Right lobe of liver (tissue), 6 donors: ENCODE measurements at regions not wholly inside any gene's neighbourhood (a gene's known extent, or its start where the extent isn't known, plus 50 kb on each side); places are given as distances from the start of the nearest gene placed in this dataset.
A peak's percentile ranks its signal among the peaks of the same experiment; 100 is the strongest.

Source experiments
- ATAC-seq, 4 donors: fragments of 200-7000 bp; cut with Tn5 transposase; one replicate each; pipeline ENCODE4 v1.9.1; 2020; ENCODE audit warnings: mild to moderate bottlenecking in 4 of 4, moderate library complexity in 4 of 4
- DNase-seq, 3 donors: peaks; one replicate each; pipeline ENCODE4 v3.0.0-alpha.2; 2020
- H3K27ac ChIP-seq, 3 donors: fragments of 200-600 bp; one replicate each; pipeline ENCODE4 v1.8.0; 2022
- H3K27me3 ChIP-seq, 2 donors: fragments of 200-600 bp; one replicate each; pipeline ENCODE4 v1.8.0; 2022
- H3K36me3 ChIP-seq, 4 donors: fragments of 200-600 bp; sonication (generic) in 1 of 4; one replicate each; pipeline versions ENCODE4 v1.5.1 to v1.8.0; 2017 to 2022; ENCODE audit warnings: control low read depth in 1 of 4
- H3K4me1 ChIP-seq, 4 donors: fragments of 200-600 bp; sonication (generic) in 1 of 4; one replicate each; pipeline versions ENCODE4 v1.5.1 to v1.8.0; 2017 to 2022; ENCODE audit warnings: control low read depth in 1 of 4
- H3K4me3 ChIP-seq, 3 donors: fragments of 200-600 bp; one replicate each; pipeline ENCODE4 v1.8.0; 2022
- H3K9me3 ChIP-seq, 4 donors: fragments of 200-600 bp; sonication (generic) in 1 of 4; one replicate each; pipeline versions ENCODE4 v1.5.1 to v1.8.0; 2017 to 2022; ENCODE audit warnings: control low read depth in 1 of 4
- CTCF ChIP-seq, 4 donors: fragments of 200-600 bp in 3 of 4; fragments of 450-650 bp in 1 of 4; IDR thresholded peaks; one replicate each; pipeline versions ENCODE4 v1.5.1 to v1.8.0; 2016 to 2022; ENCODE audit warnings: antibody characterized with exemption in 4 of 4, mild to moderate bottlenecking in 2 of 4
- POLR2A ChIP-seq: fragments of 450-650 bp; IDR thresholded peaks from one replicate; pipeline ENCODE4 v1.6.1; 2017; ENCODE audit warnings: antibody characterized with exemption, mild to moderate bottlenecking
- WGBS: methylation state at CpG from one replicate; pipeline ENCODE4 v1.1.6; 2018; ENCODE audit warnings: low coverage, low lambda C conversion rate; ENCODE audit not compliant: insufficient coverage; ENCODE audit errors: missing lambda C conversion rate; 5-methylcytosine and 5-hydroxymethylcytosine counted together
- intact Hi-C, 2 donors: fragments of 100-400 bp; cut with DNase I; formaldehyde crosslinking; loops; one replicate each; pipeline versions ENCODE4 v1.11.2 to v1.14.1; 2022
- donor health status: DM: no; HTN: yes; CAD: no.
- donor health status: DM: no; HTN: no; CAD: no.
- donor health status: DM: no; HTN: no; CAD: no.
- donor health status: DM: no; HTN: yes; CAD: no.
- donor health status: DM: no; HTN: yes; CAD: no.

GRCh38 chr21:16194788-16195537, 465.2 kb downstream of the USP25 start:
- TF ChIP-seq CTCF (IDR thresholded peaks at IDR 0.05): no peak
- no peak for TF ChIP-seq POLR2A
- Histone ChIP-seq H3K36me3 (no peaks in the 10 kb centered on the region), H3K4me3 (peak overlapping the region; percentile 10 to 54 (median 48)), H3K27ac (peak overlapping the region; percentile 39 to 85 (median 70)), H3K9me3 (no peaks in the 10 kb centered on the region), H3K4me1 (no peaks in the 10 kb centered on the region), H3K27me3 (no peaks in the 10 kb centered on the region)
- no peak for DNase-seq
- WGBS: 1% methylated on average over 9 of the region's 9 CpGs
- intact Hi-C loops: loop anchor here (10.0 kb wide), 1 partner anchor 110 kb away; no protein-coding TSS in a partner anchor
- ATAC-seq: peak; percentile 49 to 70 (median 66)

GRCh38 chr21:16195538-16195910, 465.7 kb downstream of the USP25 start:
- DNase-seq (no peak), ATAC-seq (peak; percentile 41 to 55 (median 50))
- intact Hi-C loops: loop anchor here (10.0 kb wide), 1 partner anchor 109 kb away; no protein-coding TSS in a partner anchor
- no peaks in the 10 kb centered on the region for H3K27me3 ChIP-seq
- no peaks in the 10 kb centered on the region for H3K4me1 ChIP-seq
- H3K27ac ChIP-seq: peak overlapping the region; percentile 39 to 85 (median 70)
- TF ChIP-seq POLR2A (no peak), CTCF (IDR thresholded peaks at IDR 0.05) (no peak)
- H3K36me3 ChIP-seq: no peaks in the 10 kb centered on the region
- peak overlapping the region; percentile 10 to 54 (median 48) for H3K4me3 ChIP-seq
- H3K9me3 ChIP-seq: no peaks in the 10 kb centered on the region
- WGBS: 11% methylated on average over 4 of the region's 4 CpGs

GRCh38 chr21:16196001-16196400, 466.2 kb downstream of the USP25 start:
- WGBS: 9% methylated on average over 2 of the region's 2 CpGs
- H3K4me1 ChIP-seq: no peaks in the 10 kb centered on the region
- ATAC-seq: peak in 2 of 4 donors; percentile 22 to 25
- no peaks in the 10 kb centered on the region for H3K36me3 ChIP-seq
- DNase-seq: no peak
- H3K4me3 ChIP-seq: peak overlapping the region; percentile 10 to 54 (median 48)
- H3K27me3 ChIP-seq: no peaks in the 10 kb centered on the region
- H3K9me3 ChIP-seq: no peaks in the 10 kb centered on the region
- intact Hi-C loops: loop anchor here (10.0 kb wide), 1 partner anchor 109 kb away; no protein-coding TSS in a partner anchor
- TF ChIP-seq CTCF (IDR thresholded peaks at IDR 0.05) (no peak), POLR2A (no peak)
- H3K27ac ChIP-seq: peak overlapping the region; percentile 39 to 85 (median 70)

- TF ChIP-seq POLR2A (no peak), CTCF (IDR thresholded peaks at IDR 0.05) (no peak)
- no peak overlapping the region for H3K4me3 ChIP-seq
- no peaks in the 10 kb centered on the region for H3K27me3 ChIP-seq
- no peaks in the 10 kb centered on the region for H3K4me1 ChIP-seq
- H3K27ac ChIP-seq: no peak overlapping the region
- no peaks in the 10 kb centered on the region for H3K36me3 ChIP-seq
- no peaks in the 10 kb centered on the region for H3K9me3 ChIP-seq
- 66% methylated on average over 3 of the region's 3 CpGs for WGBS
- intact Hi-C loops: loop anchor here (10.0 kb wide), 1 partner anchor 106 kb away; no protein-coding TSS in a partner anchor
- DNase-seq (no peak), ATAC-seq (no peak)
These were observed 468.8 kb downstream of the USP25 start for GRCh38 chr21:16198546-16198945.
